NCI-H82 treated with DMSO at 0.1 percent for 48 hours (cell line): ENCODE measurements at regions not wholly inside any gene's neighbourhood (a gene's known extent, or its start where the extent isn't known, plus 50 kb on each side); places are given as distances from the start of the nearest gene placed in this dataset.
"Not testable (repeated sequence)": the region's sequence is repeated elsewhere in the genome, so short reads cannot be mapped to it uniquely, and the experiment has no call there.

Source experiments
- DNase-seq: peaks from one replicate; lab custom pipeline; 2025; ENCODE audit not compliant: unreplicated experiment; lab: John Stamatoyannopoulos, UW

- DNase-seq: no peak
These were observed 1550.1 kb upstream of the TENM4 start for GRCh38 chr11:80990885-80991284.

GRCh38 chr11:80987171-80987570, 1546.3 kb upstream of the TENM4 start:
- no peak for DNase-seq

- DNase-seq: no peak
These were observed 1545.7 kb upstream of the TENM4 start for GRCh38 chr11:80986421-80987074.

- DNase-seq: no peak
These were observed 1539.4 kb upstream of the TENM4 start for GRCh38 chr11:80980227-80980626.

GRCh38 chr11:80973786-80974185, 1533.0 kb upstream of the TENM4 start:
- no peak for DNase-seq

- DNase-seq: no peak
These were observed 1529.2 kb upstream of the TENM4 start for GRCh38 chr11:80970037-80970436.

- DNase-seq: no peak
These were observed 1526.8 kb upstream of the TENM4 start for GRCh38 chr11:80967649-80968048.

GRCh38 chr11:80960381-80961029, 1519.7 kb upstream of the TENM4 start:
- no peak for DNase-seq

- DNase-seq: no peak
These were observed 1518.9 kb upstream of the TENM4 start for GRCh38 chr11:80959751-80960150.

GRCh38 chr11:80958987-80959386, 1518.2 kb upstream of the TENM4 start:
- DNase-seq: no peak

- DNase-seq: no peak
These were observed 1517.5 kb upstream of the TENM4 start for GRCh38 chr11:80958361-80958760.

GRCh38 chr11:80955588-80955987, 1514.8 kb upstream of the TENM4 start:
- peak; percentile 0 for DNase-seq

GRCh38 chr11:80948781-80949180, 1508.0 kb upstream of the TENM4 start:
- no peak for DNase-seq

GRCh38 chr11:80944758-80945157, 1503.9 kb upstream of the TENM4 start:
- DNase-seq: no peak

GRCh38 chr11:80943226-80943625, 1502.4 kb upstream of the TENM4 start:
- DNase-seq: no peak

- DNase-seq: no peak
These were observed 1497.0 kb upstream of the TENM4 start for GRCh38 chr11:80937842-80938241.

GRCh38 chr11:80930038-80930437, 1489.2 kb upstream of the TENM4 start:
- no peak for DNase-seq

GRCh38 chr11:80929031-80929805, 1488.4 kb upstream of the TENM4 start:
- no peak for DNase-seq

GRCh38 chr11:80925321-80925720, 1484.5 kb upstream of the TENM4 start:
- DNase-seq: no peak

- DNase-seq: not testable (repeated sequence)
These were observed 1480.5 kb upstream of the TENM4 start for GRCh38 chr11:80921310-80921709.

GRCh38 chr11:80916173-80916798, 1475.5 kb upstream of the TENM4 start:
- no peak for DNase-seq

GRCh38 chr11:80914311-80914710, 1473.5 kb upstream of the TENM4 start:
- no peak for DNase-seq
